Fibroblast of villous mesenchyme (primary cell): ENCODE measurements at regions not wholly inside any gene's neighbourhood (a gene's known extent, or its start where the extent isn't known, plus 50 kb on each side); places are given as distances from the start of the nearest gene placed in this dataset.

Experiments
- DNase-seq: peaks from one replicate; pipeline ENCODE4 v3.0.0-alpha.2; 2010; ENCODE audit warnings: low read depth
- H3K4me3 ChIP-seq: 2 replicates; pipeline ENCODE4 v1.5.1; 2011; ENCODE audit warnings: low read depth, mild to moderate bottlenecking, low read length
- TF ChIP-seq, protein P1 (sequence below): IDR thresholded peaks from 2 replicates; pipeline ENCODE4 v1.5.1; 2012; ENCODE audit warnings: low read depth, mild to moderate bottlenecking, low read length; ENCODE audit not compliant: insufficient read depth

DNA sequence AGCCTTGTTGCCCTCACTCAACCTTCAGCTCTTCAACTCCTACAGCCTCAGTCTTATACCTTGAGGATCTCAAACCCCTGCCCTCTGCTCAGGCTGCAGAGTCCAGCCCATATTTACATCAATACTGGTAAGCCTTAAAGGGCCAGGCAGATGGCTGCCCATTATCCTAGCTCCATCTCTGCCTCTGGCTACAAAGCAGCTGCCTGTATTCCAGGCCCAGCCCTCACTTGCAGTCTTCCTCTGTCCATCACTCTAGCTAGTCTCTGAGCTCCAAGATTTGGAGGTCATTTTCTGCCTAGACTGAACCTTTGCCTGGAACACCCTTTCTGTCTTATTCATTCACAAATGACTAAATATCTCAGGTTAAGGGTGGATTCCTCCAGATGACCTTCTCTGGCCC lies 50.2 kb upstream of the GALNT10 start:
- no peak overlapping the region for H3K4me3 ChIP-seq
- no peak for DNase-seq
- TF ChIP-seq, protein P1, sequence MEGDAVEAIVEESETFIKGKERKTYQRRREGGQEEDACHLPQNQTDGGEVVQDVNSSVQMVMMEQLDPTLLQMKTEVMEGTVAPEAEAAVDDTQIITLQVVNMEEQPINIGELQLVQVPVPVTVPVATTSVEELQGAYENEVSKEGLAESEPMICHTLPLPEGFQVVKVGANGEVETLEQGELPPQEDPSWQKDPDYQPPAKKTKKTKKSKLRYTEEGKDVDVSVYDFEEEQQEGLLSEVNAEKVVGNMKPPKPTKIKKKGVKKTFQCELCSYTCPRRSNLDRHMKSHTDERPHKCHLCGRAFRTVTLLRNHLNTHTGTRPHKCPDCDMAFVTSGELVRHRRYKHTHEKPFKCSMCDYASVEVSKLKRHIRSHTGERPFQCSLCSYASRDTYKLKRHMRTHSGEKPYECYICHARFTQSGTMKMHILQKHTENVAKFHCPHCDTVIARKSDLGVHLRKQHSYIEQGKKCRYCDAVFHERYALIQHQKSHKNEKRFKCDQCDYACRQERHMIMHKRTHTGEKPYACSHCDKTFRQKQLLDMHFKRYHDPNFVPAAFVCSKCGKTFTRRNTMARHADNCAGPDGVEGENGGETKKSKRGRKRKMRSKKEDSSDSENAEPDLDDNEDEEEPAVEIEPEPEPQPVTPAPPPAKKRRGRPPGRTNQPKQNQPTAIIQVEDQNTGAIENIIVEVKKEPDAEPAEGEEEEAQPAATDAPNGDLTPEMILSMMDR: no peak
